ENCODE measurements at regions not wholly inside any gene's neighbourhood (a gene's known extent, or its start where the extent isn't known, plus 50 kb on each side); places are given as distances from the start of the nearest gene placed in this dataset.

GRCh38 chr5:162514116-162514515 is 446.5 kb downstream of the GABRG2 start:
- TF ChIP-seq EZH2phosphoT487 (conservative IDR thresholded peaks at IDR 0.05; ENCODE audit: low read length) (no peak), CTCF (IDR thresholded peaks at IDR 0.05; ENCODE audit: insufficient read depth, low read length, poor library complexity, severe bottlenecking) (no peak)
- Histone ChIP-seq H3K4me2 (ENCODE audit: low read depth, low read length, poor library complexity, severe bottlenecking) (no peak overlapping the region), H3K4me3 (ENCODE audit: insufficient read depth, low read length, poor library complexity, severe bottlenecking) (no peak overlapping the region), H3K27me3 (ENCODE audit: low read length) (no peaks in the 10 kb centered on the region), H3K27ac (ENCODE audit: low read depth, low read length) (no peak overlapping the region), H3K9ac (ENCODE audit: low read length) (no peak overlapping the region), H3K9me3 (ENCODE audit: insufficient read depth, low read length) (no peaks in the 10 kb centered on the region), H4K20me1 (ENCODE audit: low read depth, low read length) (no peaks in the 10 kb centered on the region), H3K36me3 (ENCODE audit: low read length) (no peaks in the 10 kb centered on the region), H3K9me2 (replicated peaks; ENCODE audit: insufficient read depth, low read length) (no peaks in the 10 kb centered on the region), H3K79me2 (ENCODE audit: insufficient read depth, low read length) (no peaks in the 10 kb centered on the region), H2AFZ (ENCODE audit: low read depth, low read length, severe bottlenecking) (no peak overlapping the region), H3F3A (ENCODE audit: insufficient read depth) (no peaks in the 10 kb centered on the region)

- Histone ChIP-seq H2AFZ (ENCODE audit: low read depth, low read length, severe bottlenecking) (no peak overlapping the region), H3K27me3 (ENCODE audit: low read length) (no peaks in the 10 kb centered on the region), H3F3A (ENCODE audit: insufficient read depth) (no peaks in the 10 kb centered on the region), H4K20me1 (ENCODE audit: low read depth, low read length) (no peaks in the 10 kb centered on the region), H3K36me3 (ENCODE audit: low read length) (no peaks in the 10 kb centered on the region), H3K4me3 (ENCODE audit: insufficient read depth, low read length, poor library complexity, severe bottlenecking) (no peak overlapping the region), H3K27ac (ENCODE audit: low read depth, low read length) (no peak overlapping the region), H3K4me2 (ENCODE audit: low read depth, low read length, poor library complexity, severe bottlenecking) (no peak overlapping the region), H3K79me2 (ENCODE audit: insufficient read depth, low read length) (no peaks in the 10 kb centered on the region), H3K9me3 (ENCODE audit: insufficient read depth, low read length) (no peaks in the 10 kb centered on the region), H3K9ac (ENCODE audit: low read length) (no peak overlapping the region), H3K9me2 (replicated peaks; ENCODE audit: insufficient read depth, low read length) (no peaks in the 10 kb centered on the region)
- TF ChIP-seq CTCF (IDR thresholded peaks at IDR 0.05; ENCODE audit: insufficient read depth, low read length, poor library complexity, severe bottlenecking), result no peak
- no peak for TF ChIP-seq EZH2phosphoT487 (conservative IDR thresholded peaks at IDR 0.05; ENCODE audit: low read length)
Observed at GRCh38 chr5:162520878-162521277, 453.3 kb downstream of the GABRG2 start.

- Histone ChIP-seq H3K36me3 (ENCODE audit: low read length) (no peaks in the 10 kb centered on the region), H3K27ac (ENCODE audit: low read depth, low read length) (peak overlapping the region; percentile 90), H3K9me3 (ENCODE audit: insufficient read depth, low read length) (no peaks in the 10 kb centered on the region), H3K4me3 (ENCODE audit: insufficient read depth, low read length, poor library complexity, severe bottlenecking) (no peak overlapping the region), H3K9me2 (replicated peaks; ENCODE audit: insufficient read depth, low read length) (no peaks in the 10 kb centered on the region), H3K27me3 (ENCODE audit: low read length) (no peaks in the 10 kb centered on the region), H3K4me2 (ENCODE audit: low read depth, low read length, poor library complexity, severe bottlenecking) (peak overlapping the region; percentile 58), H3F3A (ENCODE audit: insufficient read depth) (no peaks in the 10 kb centered on the region), H3K9ac (ENCODE audit: low read length) (no peak overlapping the region), H3K79me2 (ENCODE audit: insufficient read depth, low read length) (no peaks in the 10 kb centered on the region), H2AFZ (ENCODE audit: low read depth, low read length, severe bottlenecking) (peak overlapping the region; percentile 30), H4K20me1 (ENCODE audit: low read depth, low read length) (no peaks in the 10 kb centered on the region)
- TF ChIP-seq EZH2phosphoT487 (conservative IDR thresholded peaks at IDR 0.05; ENCODE audit: low read length) (no peak), CTCF (IDR thresholded peaks at IDR 0.05; ENCODE audit: insufficient read depth, low read length, poor library complexity, severe bottlenecking) (no peak)
Observed at GRCh38 chr5:162529209-162529608, 461.6 kb downstream of the GABRG2 start.

Data from SU-DHL-6 (cell line).